GM18502 (cell line): ENCODE measurements at regions not wholly inside any gene's neighbourhood (a gene's known extent, or its start where the extent isn't known, plus 50 kb on each side); places are given as distances from the start of the nearest gene placed in this dataset.

Experiments used
- ATAC-seq: cut with Tn5 transposase; IDR thresholded peaks from one replicate; pipeline ENCODE4 v1.9.1; 2021; ENCODE audit warnings: mild to moderate bottlenecking; ENCODE audit not compliant: unreplicated experiment, poor library complexity

DNA sequence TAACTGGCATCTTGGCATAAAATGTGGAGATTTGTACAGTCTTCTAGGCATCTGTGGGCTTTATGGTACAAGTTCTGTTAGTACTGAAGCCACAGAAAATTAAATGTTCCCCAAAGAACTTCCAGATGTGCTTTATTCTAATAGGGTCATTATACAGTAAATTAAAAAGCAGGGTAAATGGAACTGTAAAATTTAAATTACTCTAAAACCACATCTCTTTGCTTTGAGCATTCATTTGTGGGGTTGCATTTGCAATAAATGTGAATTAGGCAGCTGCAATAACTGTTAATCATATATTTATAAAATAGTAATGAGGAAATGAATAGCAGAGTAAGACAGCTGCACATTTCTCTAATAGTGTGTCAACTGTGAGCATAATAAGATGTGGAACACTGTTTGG lies 151.5 kb downstream of the BUB3 start:
- ATAC-seq = no peak

DNA sequence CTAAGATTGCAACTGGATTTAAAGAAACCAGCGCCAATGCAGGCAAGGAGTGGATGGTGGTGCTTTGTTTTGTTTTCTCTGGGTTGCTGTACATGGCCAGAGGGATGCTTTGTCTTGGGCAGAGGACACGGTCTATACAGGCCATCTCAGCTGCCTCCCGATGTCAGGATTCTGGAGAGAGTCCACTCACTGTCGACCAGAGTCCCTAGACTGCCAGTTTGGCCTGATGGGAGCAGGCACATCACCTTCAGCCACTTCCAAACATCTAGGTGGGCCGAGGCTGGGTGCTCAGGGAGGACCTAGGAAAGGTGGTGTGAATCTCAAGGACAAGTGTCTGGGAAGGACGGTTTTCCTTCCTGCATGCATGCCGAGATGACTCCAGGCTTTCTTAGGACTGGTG lies 152.1 kb downstream of the BUB3 start:
- ATAC-seq = no peak

DNA sequence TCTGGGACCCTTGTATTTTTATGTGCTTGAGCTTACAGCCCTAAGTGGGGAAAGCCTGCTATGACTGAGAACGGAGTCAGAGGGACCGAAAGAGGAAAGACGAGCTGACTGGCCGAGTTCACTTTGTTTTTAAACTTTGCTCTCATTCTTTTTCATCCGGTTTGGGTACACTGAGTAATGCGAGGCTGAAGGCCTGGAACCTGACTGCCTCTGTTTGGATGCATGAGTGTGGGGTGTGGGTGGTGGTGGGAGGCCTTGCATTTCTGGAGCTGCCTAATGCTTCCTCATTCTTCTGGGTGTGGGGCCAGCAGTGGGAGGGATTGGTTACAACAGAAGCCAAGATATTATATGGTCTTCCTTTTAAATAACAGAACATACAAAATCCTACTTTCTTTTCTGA lies 155.5 kb downstream of the BUB3 start:
- no peak for ATAC-seq

DNA sequence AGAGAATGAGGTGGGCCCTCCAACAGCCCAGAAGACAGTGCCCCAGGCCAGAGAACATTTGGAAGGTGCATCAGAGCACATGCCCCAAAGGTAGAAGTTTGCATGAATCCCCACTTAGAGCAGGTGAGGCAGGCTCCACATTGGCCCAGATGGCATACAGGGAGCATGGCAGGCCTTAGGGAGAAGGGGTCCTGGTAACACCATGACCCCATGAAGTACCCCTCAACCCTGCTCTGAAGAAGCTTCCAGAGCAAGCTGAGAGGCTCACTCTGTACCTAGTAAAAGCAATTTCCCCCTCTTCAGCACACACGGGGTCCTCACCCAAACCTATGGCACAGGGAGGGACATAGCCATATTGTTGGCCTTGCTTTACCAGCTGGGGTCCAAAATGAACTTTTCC lies 162.6 kb downstream of the BUB3 start:
- no peak for ATAC-seq

DNA sequence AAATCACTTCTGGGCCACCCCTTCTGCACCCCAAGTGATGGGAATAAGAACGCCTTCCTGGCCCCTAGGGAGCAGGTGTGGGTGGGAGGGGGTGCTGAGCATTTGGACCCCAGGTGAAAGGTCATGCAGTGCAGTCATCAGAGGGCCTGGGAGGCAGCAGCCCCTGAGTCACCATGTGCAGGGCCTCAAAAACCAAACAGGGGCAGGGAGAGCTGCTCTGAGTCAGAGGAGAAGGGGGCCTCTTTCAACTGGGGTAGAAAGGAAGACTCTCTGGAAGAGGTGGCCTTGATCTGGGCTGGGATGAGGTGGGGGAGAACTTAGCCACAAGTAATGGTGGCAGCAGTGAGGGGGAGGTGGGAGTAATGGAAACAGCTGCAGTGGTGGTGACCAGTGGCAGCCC lies 164.3 kb downstream of the BUB3 start:
- ATAC-seq = no peak

DNA sequence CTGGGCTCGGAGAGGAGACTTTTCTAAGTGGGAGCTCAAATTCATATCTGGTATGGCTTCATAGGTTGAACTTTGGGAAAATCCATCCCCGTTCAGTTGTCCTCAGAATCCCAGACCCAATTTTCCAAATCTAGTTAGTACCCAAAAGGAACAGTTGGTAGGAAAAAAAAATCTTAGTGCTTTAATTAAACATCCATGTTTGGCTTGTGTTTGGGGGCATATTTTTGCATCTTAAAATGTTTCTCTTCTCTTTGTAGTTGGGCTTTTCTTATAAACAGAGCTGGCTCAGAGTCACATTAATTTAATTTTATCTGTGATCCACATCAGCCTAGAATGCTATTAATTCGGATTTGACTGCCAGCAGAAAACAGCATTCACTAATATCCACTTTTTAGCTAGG lies 165.9 kb downstream of the BUB3 start:
- ATAC-seq = no peak

DNA sequence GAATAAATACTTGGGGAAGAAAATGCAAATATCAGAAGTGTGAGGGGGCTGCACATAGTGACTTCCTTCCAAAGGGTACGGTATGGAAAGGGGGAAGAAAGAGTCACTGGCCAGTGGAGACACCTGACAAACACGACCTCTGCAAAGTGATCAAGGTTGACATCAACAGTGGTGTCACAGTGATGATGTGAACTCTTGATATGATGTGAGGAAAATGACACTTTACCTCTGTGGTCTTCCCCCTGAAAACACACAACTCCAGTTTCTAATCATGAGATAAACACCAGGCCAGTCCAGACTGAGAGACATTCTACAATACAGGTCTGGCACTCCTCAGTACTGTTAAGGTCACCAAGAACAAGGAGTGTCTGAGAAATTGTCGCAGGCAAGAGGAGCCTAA lies 169.7 kb downstream of the BUB3 start:
- ATAC-seq = no peak

DNA sequence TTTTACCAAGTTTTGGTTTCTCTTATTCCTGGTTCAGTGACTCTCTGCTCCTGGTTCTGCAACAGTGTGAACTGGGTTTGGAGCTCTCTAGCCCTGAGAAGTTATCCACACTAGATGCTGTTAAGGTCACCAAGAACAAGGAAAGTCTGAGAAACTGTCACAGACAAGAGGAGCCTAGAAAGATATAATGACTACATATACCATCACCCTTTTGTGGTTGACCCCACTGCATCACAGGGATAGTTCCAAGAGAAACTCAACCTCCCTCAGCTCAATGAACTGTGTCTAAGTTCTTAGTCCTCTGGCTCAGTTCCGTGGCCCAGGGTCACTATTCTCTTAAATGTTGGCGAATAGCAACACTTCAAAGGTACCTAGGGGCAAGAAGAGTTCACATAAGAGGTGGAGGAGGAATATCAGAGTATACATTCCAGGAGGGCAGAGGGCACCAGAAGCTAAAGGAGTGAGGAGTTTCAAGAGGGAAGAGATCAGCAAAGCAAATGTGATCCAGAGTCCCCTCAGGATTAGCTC lies 171.5 kb downstream of the BUB3 start:
- no peak for ATAC-seq

DNA sequence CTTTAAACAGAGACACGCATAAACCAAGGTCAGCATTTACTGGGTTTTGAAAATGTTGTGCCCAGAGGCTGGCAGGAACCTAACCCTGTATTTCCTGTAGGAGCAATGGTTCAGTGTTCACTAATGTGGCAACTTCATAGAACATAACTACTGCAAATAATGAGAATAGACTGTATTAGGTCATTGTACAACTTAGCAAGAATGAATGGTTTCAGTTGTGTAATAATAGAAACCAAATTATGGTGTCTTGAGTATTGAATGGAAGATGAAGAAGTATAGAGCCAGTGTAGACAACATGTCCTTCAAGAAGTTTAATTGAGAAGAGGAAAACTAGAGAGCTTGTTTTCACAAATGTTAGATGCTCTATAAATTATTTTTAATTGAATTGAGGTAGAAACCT lies 172.5 kb downstream of the BUB3 start:
- no peak for ATAC-seq

DNA sequence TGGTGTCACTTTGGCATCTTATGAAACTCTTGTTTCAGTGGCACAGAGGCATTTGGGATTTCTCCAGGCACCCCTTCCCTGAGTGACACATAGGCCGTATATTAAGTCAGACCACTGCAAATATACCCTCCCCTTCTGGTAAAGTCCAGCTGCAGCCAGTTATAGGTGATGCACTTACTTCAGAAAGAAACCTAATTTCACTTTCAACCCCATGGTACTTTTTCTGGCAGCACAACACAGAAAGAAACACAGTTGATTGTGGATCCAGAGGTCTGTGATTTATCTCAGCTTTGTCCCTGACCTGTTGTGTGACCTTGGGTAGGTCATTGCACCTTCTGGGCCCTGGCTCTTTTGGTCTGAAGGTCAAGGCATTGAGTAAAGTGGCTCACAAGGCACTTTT lies 173.2 kb downstream of the BUB3 start:
- peak; percentile 79 for ATAC-seq

DNA sequence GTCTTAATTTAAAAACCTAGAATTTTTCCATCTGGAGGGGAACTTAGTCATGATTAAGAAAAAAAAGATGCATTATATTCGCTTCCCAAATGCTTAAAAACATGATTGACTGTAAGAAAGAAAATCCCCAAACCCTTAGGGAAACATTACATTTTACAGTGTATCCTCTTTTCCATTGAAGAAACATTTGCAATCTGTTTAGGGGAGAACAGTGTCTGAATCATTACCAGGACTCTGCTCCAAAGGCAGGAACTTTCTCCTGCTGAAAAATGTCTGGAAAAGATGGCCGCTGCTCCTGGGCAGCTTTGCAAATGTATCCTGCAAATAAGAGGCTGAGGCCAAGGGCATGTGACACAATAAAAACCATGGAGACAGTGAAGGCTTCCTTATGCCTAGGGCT lies 173.7 kb downstream of the BUB3 start:
- no peak for ATAC-seq

DNA sequence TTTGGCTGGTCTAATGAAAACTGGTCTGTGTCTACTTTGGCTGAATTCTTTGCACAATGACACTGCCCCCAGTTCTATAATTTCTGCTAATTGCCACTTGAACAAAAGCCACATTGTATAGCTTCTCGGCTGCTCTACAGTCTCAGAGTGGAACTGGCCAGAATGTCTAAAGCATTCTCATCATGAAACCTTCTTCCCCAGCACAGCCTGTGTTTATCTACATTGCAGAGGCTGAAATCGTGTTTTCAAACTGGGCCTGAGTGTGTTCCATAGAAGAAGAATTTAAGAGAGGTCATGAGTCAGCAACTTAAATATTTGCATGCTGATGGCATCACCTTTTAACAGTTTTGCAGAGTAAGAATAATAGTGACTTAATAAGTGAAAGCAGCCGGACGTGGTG lies 177.2 kb downstream of the BUB3 start:
- ATAC-seq = no peak

DNA sequence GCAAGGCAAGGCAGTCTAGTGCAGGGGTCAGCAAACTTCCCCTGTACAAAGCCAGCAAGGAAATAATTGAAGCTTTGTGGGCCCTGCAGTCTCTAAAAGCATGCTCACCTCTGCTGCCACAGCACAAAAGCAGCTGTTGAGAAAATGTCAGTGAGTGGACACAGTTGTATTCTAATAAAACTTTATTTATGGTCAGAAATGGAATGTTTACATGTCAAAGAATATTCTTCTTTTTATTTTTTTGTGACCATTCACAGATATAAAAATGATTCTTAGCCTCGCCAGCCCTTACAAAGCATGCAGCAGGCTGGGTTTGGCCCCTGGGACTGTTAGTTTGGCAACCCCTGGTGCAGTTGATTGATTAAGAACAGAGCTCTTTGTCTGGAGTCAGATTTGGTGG lies 192.4 kb downstream of the BUB3 start:
- ATAC-seq = no peak

DNA sequence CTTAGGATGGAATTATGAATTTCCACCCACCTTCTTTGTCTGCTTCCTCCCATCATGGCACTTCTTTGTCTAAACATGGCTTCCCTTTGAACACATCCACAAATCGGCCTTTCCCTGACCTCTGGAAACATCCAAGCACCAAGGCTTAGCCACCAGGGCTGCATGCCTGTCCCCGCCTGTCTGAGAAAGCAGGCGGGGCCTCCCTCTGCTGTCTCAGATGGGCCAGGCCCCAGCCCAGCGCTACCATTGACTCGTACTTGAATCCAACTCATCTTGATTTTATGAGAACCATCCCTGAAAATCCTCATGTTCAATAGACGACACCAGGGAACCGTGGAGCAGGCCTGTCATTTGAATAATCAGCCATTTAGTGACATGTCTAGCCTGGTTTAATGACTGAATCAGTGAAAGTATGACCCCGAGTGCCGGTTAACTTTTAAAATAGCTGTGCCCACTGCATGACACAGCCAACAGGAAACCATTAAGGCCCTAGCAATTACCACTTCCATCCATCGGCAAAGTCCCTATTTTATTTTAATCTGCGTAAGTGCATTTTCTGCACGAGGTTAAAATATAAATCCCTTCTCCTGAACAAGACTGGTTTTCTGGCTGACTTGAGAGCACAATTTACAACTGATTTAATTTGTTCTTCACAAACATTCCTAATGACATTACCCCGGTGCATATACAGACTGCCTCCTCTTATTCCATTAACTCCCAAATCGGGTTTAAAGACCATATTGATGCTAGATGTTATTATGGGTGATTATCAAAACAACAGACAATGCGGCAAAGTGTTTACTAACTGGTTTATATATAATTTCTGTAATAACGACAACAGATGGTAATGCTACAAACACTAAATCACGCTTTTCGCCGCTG lies 194.7 kb downstream of the BUB3 start:
- ATAC-seq = no peak

DNA sequence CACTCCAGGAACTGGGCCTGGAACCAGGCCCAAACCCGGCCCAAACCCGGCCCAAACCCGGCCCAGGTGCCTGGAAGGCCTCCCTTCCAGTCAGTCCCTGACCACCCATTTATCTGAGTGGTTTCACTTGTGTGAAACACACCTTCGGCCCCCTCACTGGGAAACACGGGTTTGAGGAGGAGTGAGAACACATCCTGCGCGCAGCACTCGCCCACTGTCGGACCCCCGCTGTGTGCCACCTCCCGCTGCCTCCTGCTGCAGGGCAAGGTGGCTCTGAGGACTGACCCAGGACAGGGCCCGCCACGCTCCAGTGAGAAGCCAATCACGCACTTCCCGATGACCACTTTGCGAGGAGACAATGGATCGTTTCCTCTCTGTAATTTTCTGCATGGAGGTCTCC lies 197.5 kb downstream of the BUB3 start:
- no peak for ATAC-seq

DNA sequence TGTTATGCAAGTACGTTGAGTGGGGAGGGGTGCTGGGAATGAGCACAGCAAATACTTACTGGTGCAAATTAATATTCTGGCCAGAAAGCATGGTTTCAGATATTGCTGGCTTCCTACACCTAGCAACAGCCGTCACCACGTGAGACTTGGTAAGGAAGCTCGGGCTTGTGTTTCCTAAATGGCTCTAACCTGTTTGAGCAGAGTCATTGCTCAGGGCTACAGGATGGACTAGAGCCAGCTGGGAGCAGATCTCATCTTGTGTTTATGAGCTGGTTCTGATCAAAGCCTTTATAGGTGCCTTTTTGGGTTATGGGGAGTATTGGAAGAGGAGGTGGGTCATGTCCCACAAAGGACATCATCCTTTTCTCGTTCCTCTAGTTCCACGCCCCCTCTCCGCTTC lies 200.3 kb downstream of the BUB3 start:
- ATAC-seq = no peak

DNA sequence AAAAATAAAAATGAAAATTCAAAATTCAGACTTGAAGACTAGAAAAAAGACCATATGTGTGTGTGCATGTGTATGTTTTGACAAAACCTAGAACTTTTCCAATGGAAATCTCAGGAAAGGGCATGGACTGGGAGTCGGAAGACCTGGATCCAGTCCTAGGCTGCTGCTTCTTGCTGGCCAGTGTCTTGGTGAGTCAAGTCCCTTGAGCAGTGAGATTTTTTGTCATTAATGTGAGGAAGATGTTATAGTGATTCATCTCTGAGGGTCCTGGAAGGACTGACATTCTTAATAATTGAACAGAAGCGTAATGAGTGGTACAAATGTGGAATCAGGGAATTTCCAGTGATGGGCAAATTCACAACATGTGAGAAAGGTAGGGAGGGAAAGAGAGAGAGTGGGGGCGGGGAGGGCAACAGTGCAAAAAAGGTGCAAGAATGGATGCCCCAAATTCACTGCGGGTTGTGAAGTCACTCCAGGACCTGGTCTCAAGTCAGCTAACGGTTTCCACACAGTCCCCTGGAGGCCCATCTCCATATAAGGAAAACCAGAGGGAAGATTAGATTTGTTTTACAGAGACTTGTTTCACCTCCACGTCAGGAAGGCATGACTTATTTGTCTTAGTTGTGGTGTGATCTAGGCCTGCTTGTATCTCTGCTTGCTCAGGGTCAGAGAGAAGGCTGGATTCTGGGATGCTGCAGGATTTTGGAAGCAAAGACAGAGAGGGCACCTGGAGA lies 201.7 kb downstream of the BUB3 start:
- ATAC-seq = no peak

DNA sequence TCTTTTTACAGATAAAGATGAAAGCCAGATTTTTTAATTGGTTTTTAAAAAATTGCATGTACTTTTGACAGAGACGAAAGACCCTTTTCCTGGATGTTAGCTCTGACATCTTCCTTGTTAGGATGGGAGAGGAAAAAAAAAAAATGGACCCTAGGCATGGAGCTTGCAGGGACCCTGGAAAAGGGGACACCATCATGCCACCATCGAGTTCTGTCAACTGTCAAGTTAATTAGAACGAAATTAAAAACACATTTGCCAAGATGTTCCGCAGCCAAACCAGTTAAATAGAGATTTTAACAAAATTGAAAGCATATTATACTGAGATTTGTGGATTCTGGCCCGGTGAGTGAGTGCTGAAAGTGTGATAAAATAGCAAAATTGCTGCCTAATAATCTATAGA lies 202.6 kb downstream of the BUB3 start:
- no peak for ATAC-seq

DNA sequence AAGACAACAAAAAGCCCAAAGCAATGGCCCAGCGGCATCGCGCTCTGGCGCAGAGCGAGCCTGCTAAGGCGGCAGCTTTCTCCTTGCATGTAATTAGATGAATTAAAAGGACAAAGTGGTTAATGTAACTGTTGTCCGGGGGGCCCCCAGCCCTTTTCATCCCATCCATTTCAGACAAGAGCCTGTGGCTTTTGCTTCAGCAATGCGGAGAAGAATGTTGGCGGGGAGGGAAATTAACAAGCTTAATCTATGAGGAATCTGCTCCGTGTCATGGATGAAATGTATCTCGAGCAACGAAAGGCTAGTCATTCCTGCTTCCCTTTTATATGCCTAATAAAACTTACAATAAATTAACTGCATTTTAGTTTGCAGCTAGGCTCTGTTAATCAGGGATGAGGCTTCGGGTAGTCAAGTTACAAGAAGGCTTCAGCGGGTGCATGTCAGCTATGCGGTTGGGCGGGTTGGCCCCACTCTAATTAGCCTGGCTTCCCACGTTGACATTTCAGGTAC lies 203.3 kb downstream of the BUB3 start:
- ATAC-seq = no peak

DNA sequence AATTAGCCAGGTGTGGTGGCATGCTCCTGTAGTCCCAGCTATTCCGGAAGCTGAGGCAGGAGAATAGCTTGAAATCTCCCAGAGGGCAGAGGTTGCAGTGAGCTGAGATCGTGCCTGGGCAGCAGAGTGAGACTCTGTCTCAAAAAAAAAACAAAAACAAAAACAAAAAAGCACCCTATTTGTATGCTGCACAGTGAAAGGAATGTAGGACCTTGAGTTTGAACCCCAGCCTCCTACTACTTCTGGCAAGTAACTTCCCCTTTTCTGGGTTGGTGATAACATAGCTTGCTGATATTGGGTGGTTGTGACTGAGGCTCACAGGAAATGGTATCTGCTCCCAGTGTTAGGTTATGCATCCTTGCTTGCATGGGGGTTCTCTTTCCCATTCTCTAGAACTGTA lies 205.3 kb downstream of the BUB3 start:
- peak; percentile 71 for ATAC-seq

DNA sequence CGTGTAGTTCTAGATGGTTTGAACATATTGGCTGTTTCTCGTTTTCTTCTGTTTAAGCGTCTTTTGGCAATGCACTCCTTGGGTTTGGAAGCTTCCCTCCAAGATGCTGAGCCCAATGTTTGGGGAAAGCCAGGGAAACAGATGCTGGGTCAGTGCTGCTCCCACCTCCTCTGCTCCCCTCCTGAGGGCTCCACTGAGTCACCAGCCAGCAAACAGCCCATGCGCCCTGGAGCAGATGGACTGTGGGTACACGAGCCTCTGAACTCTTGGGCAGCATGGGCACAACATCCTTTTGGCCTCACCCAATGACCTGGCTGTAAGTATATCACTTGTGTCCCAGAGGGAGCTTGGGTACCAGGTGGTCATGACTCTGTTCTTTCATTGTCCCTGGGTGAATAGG lies 207.6 kb downstream of the BUB3 start:
- no peak for ATAC-seq
